Midbrain (tissue), 1 donor: ENCODE measurements at regions not wholly inside any gene's neighbourhood (a gene's known extent, or its start where the extent isn't known, plus 50 kb on each side); places are given as distances from the start of the nearest gene placed in this dataset.

Experiments used
- DNase-seq: peaks from one replicate; lab custom pipeline; 2025; lab: John Stamatoyannopoulos, UW

- no peak for DNase-seq
Observed at GRCh38 chr15:66947471-66947870, 117.9 kb upstream of the SMAD3 start.

DNA sequence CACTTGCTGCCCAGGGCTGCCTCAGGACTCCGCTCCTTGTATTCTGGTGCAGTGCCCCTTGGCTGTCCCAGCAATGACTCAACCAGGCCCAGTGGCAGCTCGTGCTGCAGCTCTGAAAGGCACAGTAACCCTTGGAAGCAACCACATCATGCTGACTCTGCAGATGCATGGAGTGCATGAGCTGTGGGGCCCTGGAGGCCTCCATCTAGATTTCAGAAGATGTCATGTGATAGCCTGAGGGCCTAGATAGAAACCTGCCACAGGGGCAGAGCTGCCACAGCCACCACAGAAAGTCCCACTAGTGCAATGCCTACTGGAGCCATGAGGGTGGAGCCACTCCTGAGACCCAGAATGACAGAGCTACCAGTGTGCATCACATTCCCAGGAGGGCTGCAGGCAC is 117.1 kb upstream of the SMAD3 start:
- no peak for DNase-seq

DNA sequence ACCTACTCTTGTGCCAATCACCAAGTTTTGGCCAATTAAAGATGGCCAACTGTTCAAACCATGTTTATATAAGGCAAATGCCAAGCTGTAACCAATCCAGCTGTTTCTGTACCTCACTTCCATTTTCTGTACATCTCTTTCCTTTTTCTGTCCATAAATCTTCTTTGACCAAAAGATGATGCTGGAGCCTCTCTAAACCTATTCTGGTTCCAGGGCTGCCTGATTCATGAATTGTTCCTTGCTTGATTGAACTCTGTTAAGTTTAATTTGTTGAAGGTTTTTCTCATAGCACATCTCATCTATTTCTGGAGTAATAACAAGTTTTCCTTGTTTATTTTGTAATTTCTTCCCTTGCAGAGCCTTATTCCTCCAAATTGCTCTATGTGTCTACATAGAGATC is 115.3 kb upstream of the SMAD3 start:
- DNase-seq: no peak

DNA sequence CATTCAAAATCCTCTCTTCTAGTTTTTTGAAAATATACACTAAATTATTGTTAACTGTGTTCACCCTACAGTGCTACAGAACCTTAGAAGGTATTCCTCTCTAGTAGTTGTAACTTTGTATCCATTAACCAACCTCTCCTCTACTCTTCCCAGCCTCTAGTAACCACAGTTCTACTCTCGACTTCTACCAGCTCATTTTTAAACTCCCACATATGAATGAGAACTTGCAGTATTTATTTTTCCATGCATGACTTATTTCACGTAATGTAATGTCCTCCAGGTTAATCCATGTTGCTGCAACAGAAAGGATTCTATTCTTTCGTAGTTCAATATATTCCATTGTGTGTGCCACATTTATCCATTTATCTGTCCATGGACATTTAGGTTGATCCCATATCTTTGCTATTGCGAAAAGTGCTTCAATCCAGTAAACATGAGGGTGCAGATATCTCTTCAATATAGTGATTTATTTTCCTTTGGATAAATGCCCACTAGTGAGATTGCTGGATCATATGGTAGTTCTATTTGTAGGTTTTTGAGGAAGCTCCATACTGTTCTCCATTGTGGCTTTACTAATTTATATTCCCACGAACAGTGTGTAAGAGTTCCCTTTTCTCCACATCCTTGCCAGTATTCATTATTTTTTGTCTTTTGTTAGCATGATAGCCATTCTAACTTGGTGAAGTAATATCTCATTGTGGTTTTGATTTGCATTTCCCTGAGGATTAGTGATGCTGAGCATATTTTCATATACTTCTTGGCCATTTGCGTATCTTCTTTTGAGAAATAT is 113.7 kb upstream of the SMAD3 start:
- no peak for DNase-seq

GRCh38 chr15:66952756-66953522 is 112.5 kb upstream of the SMAD3 start:
- DNase-seq: no peak

DNA sequence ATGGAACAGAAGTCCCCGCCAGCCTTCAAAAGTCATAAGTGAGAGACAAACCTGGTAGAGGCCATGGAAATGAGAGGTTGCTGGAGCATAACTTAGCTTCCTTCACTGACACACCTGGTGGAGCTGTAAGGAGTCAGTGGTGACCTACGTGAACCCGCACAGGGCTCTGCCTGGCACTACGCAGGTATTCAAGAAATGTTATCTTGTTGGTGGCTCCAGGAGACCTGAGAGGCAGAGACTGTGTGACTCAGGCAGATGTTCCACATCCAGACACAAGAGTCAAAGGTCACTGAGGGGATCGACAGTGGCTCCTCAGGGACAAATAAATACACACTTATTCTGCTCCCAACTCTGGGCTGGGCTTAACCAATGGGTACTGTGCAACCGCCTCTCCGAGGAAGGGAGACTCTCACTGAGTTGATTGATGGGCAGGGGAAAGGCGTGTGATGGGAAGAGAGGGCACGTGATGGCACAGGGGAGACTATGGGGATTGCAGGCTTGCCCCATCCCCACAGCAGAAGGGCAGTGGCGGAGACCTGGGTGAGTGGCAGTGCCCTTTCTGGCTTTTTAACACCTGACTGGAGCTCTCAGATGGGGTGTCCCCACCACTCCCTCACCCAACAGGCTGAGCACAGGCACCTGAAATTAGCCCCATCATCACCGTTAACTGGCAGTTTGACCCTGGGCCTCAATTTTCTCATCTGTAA is 111.7 kb upstream of the SMAD3 start:
- no peak for DNase-seq

DNA sequence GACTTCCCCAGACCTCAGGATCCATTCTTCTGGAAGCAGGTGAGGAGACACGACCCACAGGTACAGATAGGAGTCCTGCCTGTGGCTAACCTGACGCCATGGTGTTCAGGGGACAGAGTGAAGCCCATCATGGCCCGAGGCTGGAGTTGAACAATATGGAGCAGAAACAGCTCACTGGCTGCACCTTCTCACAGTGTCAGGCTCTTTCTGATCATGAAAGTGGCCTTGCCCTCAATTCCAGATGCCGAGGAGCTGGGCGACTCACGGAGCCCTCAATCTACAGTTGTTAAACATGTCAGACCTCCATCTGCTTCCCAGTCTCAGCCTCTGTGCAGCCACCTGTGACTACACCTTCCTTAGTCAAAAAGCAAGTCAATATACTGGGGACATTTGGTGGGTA is 110.8 kb upstream of the SMAD3 start:
- DNase-seq: no peak

DNA sequence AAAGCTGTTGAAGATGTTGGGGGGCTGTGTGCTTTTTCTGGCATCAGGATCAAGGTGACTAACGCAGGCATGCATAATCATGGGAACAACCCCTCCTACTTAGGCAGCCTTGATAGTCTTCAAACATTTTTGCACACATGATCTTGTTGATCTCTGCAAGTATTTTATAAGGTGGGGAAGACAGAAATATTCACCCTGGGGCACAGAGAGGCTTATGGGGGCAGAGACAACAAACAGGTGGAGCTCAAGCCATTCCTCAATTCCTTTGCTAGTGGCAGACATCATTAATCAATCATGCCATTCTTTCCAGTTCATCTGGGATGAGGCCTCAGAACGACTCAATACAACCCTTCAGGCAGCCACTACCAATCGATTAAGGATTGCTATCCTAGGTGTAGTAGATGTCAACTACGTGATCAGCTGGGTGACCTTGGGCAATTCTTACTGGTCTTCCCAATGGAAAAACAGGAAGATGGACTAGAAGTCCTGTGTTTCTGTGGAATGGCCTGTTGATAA is 110.3 kb upstream of the SMAD3 start:
- no peak for DNase-seq

GRCh38 chr15:66955871-66956585 is 109.4 kb upstream of the SMAD3 start:
- DNase-seq: no peak

- DNase-seq: no peak
Observed at GRCh38 chr15:66956672-66957430, 108.6 kb upstream of the SMAD3 start.

GRCh38 chr15:66957431-66957720 is 108.0 kb upstream of the SMAD3 start:
- no peak for DNase-seq

GRCh38 chr15:66959066-66959465 is 106.3 kb upstream of the SMAD3 start:
- no peak for DNase-seq

DNA sequence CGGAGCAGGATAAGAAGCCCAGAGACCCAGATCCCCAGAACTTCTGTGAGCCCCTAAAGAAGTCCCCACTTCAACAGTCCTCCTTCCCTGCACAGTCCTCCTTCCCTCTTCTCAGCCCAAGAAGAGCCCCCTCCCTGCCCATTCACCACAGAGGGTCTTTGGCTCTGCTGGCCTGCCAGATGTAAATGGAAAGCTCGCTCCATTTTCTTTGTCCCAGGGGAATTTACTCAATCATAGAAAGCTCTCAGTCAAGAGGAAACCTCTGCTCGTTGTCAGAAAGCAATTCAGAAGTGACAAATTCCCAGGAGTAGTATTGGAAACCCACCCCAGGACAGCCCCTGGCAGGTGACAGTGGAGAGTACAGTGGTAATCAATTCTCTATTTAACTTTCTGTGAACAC is 105.5 kb upstream of the SMAD3 start:
- no peak for DNase-seq

DNA sequence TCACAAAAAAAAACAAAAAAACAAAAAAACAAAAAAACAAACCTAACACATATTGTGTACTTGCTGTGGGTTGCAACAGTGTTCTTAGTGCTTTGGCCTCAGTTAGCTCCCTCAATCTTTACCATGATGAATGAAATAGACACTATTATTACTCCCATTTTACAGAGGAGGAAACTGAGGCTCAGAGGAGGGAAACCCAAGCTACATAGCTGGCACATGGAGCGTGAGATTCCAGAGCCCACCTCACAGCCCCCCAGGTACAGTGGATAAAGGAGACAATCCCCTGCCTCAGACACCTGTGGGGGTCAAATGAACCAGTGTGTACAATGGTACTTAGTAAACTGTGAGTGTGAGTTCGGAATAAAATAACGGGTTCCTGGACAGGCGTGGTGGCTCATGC is 104.9 kb upstream of the SMAD3 start:
- DNase-seq: no peak

DNA sequence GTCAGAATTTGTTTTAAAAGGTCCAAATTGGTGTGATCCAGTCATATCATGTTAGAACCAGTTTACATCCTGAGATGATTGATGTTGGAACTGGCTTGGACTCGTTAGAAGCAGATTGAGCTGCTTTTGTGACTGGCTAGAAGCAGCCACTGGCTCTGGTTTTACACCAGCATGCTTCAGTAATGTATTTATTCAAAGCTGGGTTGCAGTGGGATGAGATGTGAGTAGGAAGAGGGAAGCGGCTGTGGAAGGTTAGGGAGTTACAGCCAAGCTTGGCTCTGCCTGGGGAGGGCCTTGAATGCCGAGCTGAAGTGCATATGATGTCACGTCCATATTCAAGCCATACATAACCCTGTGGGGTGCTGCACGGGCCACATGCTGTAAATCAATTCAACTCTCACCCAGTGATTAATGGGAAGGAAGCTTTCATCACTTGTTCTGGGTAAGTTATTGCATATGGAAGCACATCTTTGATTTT is 104.0 kb upstream of the SMAD3 start:
- no peak for DNase-seq

DNA sequence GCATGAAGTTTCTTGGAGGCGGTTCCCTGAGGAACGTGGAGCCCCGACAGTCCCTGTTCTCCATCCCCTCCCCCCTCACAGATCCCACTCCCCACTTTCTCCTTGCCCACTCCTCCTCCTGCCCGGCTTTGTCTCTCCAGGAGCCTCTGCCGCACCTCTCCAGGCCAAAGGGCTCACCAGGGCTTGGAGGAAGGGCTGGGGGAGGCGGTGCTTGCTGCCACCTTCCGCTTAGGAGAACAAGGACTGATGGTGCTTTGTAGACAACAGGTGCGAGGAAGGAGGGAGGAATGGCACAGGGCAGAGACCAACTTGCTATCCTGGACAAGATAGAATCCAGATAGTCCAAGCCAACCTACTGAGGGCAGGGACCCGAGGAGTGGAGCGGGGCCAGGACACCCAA is 103.5 kb upstream of the SMAD3 start:
- no peak for DNase-seq

DNA sequence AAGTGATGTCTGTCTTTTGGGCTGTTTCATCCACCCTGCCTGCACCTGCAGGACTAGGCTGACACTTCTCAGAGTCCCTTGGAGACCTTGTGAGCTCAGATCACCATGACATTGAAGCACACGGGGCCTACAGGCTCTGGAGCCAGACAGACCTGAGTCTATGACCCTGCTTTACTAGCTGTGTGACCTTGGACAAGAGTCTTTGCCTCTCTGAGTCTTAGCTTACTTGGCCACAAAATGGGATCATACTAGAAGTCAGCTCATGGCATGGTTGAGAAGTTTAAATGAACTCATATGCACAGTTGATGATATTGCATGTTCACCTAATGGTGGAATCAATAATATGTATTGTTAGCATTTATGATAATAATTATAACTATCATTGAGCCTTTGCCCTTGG is 102.9 kb upstream of the SMAD3 start:
- DNase-seq: no peak

- DNase-seq: no peak
Observed at GRCh38 chr15:66963084-66963483, 102.3 kb upstream of the SMAD3 start.

DNA sequence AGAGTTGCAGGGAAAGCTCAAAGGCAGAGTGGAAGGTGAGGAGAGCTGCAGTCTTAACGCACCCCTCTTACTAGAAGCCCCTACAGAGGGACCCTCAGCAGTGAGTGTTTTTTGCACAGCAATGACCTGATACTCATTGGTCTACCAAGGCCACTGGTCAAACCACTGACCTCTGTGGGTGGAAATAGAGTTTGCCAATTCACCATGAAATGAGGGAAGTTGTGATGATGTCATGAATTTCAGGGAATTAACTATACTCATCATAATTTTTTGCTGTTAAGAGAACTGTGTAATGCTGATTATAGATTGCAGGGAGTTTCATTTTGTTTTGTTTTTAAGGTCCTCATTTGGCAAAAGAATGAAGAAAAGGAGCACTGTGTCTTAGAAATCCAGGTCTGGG is 101.7 kb upstream of the SMAD3 start:
- no peak for DNase-seq

DNA sequence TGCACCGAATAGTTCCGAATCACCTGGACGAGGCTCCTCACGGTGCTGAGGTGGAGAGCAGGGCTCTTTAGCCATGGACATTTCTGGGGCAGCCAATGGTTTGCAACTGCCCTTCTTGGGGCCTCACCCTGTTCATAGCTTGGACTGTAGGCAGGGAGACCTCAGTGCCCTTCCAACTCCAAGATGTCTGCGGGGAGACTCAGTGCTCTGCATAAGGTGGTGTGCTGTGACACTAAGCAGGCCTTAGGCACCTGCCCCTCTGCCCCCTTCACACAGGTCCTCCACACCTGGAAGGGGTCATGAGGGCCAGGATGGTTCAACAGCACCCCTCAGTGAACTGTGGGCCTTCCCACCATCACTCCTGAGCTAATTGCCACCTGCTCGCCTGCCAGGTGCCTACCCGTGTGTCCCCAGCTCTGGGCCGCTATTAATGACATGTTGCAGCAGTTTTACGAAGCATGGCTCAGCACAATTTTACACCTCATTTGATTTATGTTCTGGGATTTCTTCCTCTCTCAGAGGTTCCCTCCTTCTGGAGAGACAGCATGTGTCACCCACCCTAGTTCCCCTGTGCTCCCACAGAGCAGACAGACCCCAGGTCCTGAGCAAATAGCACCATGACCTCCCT is 101.2 kb upstream of the SMAD3 start:
- no peak for DNase-seq

DNA sequence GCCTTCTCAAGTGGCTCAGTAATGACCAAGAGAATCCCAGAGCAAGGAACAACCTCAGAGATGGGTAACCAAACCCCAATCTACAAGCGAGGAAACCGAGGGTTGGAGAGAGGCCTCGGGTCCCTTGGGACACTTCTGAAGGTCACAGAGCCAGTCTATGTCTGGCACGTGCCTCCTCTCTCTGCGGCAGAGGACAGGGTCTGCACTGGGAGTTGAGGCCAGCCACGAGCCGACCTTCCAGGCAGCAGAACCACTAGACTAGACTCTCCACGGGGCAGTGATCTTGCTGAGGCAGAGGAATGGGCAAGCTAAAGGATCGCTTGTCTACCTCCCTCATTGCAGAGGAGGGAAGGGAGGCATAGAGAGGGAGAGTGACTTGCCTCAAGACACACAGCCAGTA is 100.6 kb upstream of the SMAD3 start:
- no peak for DNase-seq
